Body of pancreas (tissue), 4 donors: ENCODE measurements at regions not wholly inside any gene's neighbourhood (a gene's known extent, or its start where the extent isn't known, plus 50 kb on each side); places are given as distances from the start of the nearest gene placed in this dataset.

Source experiments
- POLR2A ChIP-seq, 3 donors: fragments of 450-650 bp; IDR thresholded peaks; one replicate each; pipeline ENCODE4 v1.6.1; 2016; ENCODE audit warnings: antibody characterized with exemption in 3 of 3, mild to moderate bottlenecking in 2 of 3
- TF ChIP-seq, protein P1 (sequence below), 7 experiments: fragments of 450-650 bp in 4 of 7; fragments of 200-600 bp in 3 of 7; sonication (generic) in 3 of 7; IDR thresholded peaks; one replicate each; pipeline ENCODE4 v1.5.1; 2016 to 2019; ENCODE audit warnings: antibody characterized with exemption in 7 of 7

DNA sequence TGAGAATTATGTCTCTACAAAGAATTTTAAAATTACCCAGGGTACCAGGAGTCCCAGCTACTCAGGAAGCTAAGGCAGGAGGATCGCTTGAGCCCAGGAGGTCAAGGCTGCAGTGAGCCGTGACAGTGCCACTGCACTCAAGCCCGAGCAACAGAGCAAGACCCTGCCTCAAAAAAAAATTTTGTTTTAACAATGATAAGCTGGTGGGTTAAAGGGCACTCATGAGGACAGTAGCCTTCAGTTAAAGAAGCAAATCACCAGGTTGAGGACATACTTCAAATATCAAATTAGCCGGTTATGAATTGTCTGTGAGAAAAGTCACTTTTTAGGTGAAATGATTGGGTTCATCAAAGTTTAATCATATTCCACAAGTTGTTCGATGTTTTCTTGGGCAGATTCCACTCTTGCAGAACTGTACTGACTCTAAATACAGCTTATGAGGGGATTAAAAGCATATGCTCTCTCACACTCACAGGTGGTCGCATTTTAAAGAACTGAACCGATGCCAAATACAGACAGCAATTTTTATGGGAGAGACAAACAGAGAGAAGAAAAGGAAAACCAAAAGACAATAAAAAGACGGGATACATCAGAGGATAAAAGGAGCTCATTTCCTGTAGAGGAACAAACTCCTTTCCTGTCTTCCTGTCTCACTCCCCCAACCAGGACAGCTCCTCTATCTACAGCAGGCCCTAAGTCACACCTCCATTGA is 582.8 kb upstream of the NRP1 start:
- TF ChIP-seq, protein P1, sequence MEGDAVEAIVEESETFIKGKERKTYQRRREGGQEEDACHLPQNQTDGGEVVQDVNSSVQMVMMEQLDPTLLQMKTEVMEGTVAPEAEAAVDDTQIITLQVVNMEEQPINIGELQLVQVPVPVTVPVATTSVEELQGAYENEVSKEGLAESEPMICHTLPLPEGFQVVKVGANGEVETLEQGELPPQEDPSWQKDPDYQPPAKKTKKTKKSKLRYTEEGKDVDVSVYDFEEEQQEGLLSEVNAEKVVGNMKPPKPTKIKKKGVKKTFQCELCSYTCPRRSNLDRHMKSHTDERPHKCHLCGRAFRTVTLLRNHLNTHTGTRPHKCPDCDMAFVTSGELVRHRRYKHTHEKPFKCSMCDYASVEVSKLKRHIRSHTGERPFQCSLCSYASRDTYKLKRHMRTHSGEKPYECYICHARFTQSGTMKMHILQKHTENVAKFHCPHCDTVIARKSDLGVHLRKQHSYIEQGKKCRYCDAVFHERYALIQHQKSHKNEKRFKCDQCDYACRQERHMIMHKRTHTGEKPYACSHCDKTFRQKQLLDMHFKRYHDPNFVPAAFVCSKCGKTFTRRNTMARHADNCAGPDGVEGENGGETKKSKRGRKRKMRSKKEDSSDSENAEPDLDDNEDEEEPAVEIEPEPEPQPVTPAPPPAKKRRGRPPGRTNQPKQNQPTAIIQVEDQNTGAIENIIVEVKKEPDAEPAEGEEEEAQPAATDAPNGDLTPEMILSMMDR (IDR thresholded peaks at IDR 0.05): no peak
- no peak for TF ChIP-seq POLR2A (IDR thresholded peaks at IDR 0.05)
